ENCODE measurements at regions not wholly inside any gene's neighbourhood (a gene's known extent, or its start where the extent isn't known, plus 50 kb on each side); places are given as distances from the start of the nearest gene placed in this dataset.

DNA sequence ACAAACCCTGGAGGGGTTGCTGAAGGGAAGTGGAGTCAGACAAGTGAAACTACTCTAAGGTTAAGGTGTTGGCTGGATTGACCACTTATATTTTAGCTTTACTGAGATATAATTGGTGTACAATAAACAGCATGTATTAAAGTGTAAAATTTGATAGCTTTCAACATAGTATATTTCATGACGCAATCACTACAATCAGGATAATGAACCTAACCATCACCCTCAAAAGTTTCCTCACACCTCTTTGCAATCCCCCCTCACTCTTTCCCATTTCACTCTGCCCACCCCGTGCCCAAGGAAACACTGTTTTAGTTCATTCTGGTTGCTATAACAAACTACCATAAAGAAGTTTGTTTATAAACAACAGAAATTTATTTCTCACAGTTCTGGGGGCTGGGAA lies 508.0 kb downstream of the FGF9 start:
- no peaks in the 10 kb centered on the region for H3K36me3 Mint-ChIP-seq (ENCODE audit: low read depth, unreplicated experiment)
- Histone ChIP-seq H3K27me3 (ENCODE audit: insufficient read depth, low read length) (no peaks in the 10 kb centered on the region), H3K27ac (ENCODE audit: low read depth, low read length) (no peak overlapping the region), H2AFZ (ENCODE audit: low read depth, low read length) (no peak overlapping the region), H3K9me3 (ENCODE audit: insufficient read depth, low read depth, low read length) (no peaks in the 10 kb centered on the region), H3K79me2 (ENCODE audit: insufficient read depth, low read length) (no peaks in the 10 kb centered on the region), H3K4me3 (ENCODE audit: insufficient read depth, low read depth, low read length) (no peak overlapping the region), H3K4me2 (ENCODE audit: low read length) (no peak overlapping the region), H3K36me3 (ENCODE audit: insufficient read depth, low read length) (no peaks in the 10 kb centered on the region), H4K20me1 (ENCODE audit: insufficient read depth, low read length) (no peaks in the 10 kb centered on the region), H3K9ac (ENCODE audit: low read length) (no peak overlapping the region), H3K4me1 (ENCODE audit: insufficient read depth, low read length) (no peaks in the 10 kb centered on the region)
- TF ChIP-seq CTCF (IDR thresholded peaks at IDR 0.05; ENCODE audit: insufficient read depth, low read depth, low read length) (no peak), EZH2 (IDR thresholded peaks at IDR 0.05; ENCODE audit: insufficient read depth, low read length) (no peak)
- DNase-seq (ENCODE audit: low read depth) (no peak), FAIRE-seq (no peak)
- H3K4me3 Mint-ChIP-seq (ENCODE audit: unreplicated experiment), result no peak overlapping the region
- no peak overlapping the region for H3K27ac Mint-ChIP-seq (ENCODE audit: unreplicated experiment)
- H3K9me3 Mint-ChIP-seq (ENCODE audit: unreplicated experiment), result peaks cover 2% of the 10 kb centered on the region
- no peaks in the 10 kb centered on the region for H3K27me3 Mint-ChIP-seq (ENCODE audit: low read depth, unreplicated experiment)
- peaks cover 5% of the 10 kb centered on the region for H3K4me1 Mint-ChIP-seq (ENCODE audit: low read depth, unreplicated experiment)

GRCh38 chr13:22187329-22187728 lies 516.5 kb downstream of the FGF9 start:
- Mint-ChIP-seq H3K4me3 (ENCODE audit: unreplicated experiment) (no peak overlapping the region), H3K27me3 (ENCODE audit: low read depth, unreplicated experiment) (no peaks in the 10 kb centered on the region), H3K36me3 (ENCODE audit: low read depth, unreplicated experiment) (no peaks in the 10 kb centered on the region)

More at GRCh38 chr13:22187329-22187728, 516.5 kb downstream of the FGF9 start:
- Histone ChIP-seq H3K27me3 (ENCODE audit: insufficient read depth, low read length) (no peaks in the 10 kb centered on the region), H3K4me1 (ENCODE audit: insufficient read depth, low read length) (no peaks in the 10 kb centered on the region), H3K9me3 (ENCODE audit: insufficient read depth, low read depth, low read length) (peaks cover 2% of the 10 kb centered on the region), H4K20me1 (ENCODE audit: insufficient read depth, low read length) (no peaks in the 10 kb centered on the region), H3K79me2 (ENCODE audit: insufficient read depth, low read length) (no peaks in the 10 kb centered on the region), H3K9ac (ENCODE audit: low read length) (no peak overlapping the region), H2AFZ (ENCODE audit: low read depth, low read length) (no peak overlapping the region), H3K4me2 (ENCODE audit: low read length) (no peak overlapping the region), H3K4me3 (ENCODE audit: insufficient read depth, low read depth, low read length) (no peak overlapping the region), H3K27ac (ENCODE audit: low read depth, low read length) (no peak overlapping the region), H3K36me3 (ENCODE audit: insufficient read depth, low read length) (no peaks in the 10 kb centered on the region)
- Mint-ChIP-seq H3K27ac (ENCODE audit: unreplicated experiment) (no peak overlapping the region), H3K9me3 (ENCODE audit: unreplicated experiment) (no peaks in the 10 kb centered on the region), H3K4me1 (ENCODE audit: low read depth, unreplicated experiment) (no peaks in the 10 kb centered on the region)
- no peak for FAIRE-seq
- DNase-seq (ENCODE audit: low read depth), result no peak
- TF ChIP-seq CTCF (IDR thresholded peaks at IDR 0.05; ENCODE audit: insufficient read depth, low read depth, low read length) (no peak), EZH2 (IDR thresholded peaks at IDR 0.05; ENCODE audit: insufficient read depth, low read length) (no peak)
